ENCODE measurements at regions not wholly inside any gene's neighbourhood (a gene's known extent, or its start where the extent isn't known, plus 50 kb on each side); places are given as distances from the start of the nearest gene placed in this dataset.
"Not testable (repeated sequence)": the region's sequence is repeated elsewhere in the genome, so short reads cannot be mapped to it uniquely, and the experiment has no call there.

- DNase-seq (ENCODE audit: low read depth, low spot score), result no peak
- TF ChIP-seq CTCF (IDR thresholded peaks at IDR 0.05; ENCODE audit: low read depth, low read length), result no peak
- ChIA-PET CTCF (interaction anchor here (0.6 kb wide), 1 partner anchor 159 kb away, joined by 3 read pairs; no protein-coding TSS in a partner anchor), POLR2A (no interaction called here)
- Histone ChIP-seq H3K9me3 (ENCODE audit: control insufficient read depth, insufficient read depth, low read length) (no peaks in the 10 kb centered on the region), H3K27me3 (ENCODE audit: control insufficient read depth, insufficient read depth, low read length) (no peaks in the 10 kb centered on the region), H3K4me3 (ENCODE audit: low read depth, low read length) (peak overlapping the region; percentile 25; the same call in 1 of the 2 replicates), H3K27ac (ENCODE audit: low read depth, low read length) (no peak overlapping the region)
Observed at GRCh38 chr5:17374973-17375742, 122.9 kb upstream of the TAF11L2 start.

DNA sequence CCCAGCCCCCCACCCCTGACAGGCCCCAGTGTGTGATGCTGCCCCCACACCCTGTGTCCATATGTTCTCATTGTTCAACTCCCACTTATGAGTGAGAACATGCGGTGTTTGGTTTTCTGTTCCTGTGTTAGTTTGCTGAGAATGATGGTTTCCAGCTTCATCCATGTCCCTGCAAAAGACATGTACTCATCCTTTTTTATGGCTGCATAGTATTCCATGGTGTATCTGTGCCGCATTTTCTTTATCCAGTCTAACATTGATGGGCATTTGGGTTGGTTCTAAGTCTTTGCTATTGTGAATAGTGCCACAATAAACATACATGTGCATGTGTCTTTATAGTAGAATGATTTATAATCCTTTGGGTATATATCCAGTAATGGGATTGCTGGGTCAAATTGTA is 122.1 kb upstream of the TAF11L2 start:
- POLR2A ChIA-PET; DNase-seq (ENCODE audit: low read depth, low spot score); H3K27me3 ChIP-seq (ENCODE audit: control insufficient read depth, insufficient read depth, low read length); H3K27ac ChIP-seq (ENCODE audit: low read depth, low read length); H3K4me3 ChIP-seq (ENCODE audit: low read depth, low read length); CTCF ChIA-PET; H3K9me3 ChIP-seq (ENCODE audit: control insufficient read depth, insufficient read depth, low read length): not testable (repeated sequence)

DNA sequence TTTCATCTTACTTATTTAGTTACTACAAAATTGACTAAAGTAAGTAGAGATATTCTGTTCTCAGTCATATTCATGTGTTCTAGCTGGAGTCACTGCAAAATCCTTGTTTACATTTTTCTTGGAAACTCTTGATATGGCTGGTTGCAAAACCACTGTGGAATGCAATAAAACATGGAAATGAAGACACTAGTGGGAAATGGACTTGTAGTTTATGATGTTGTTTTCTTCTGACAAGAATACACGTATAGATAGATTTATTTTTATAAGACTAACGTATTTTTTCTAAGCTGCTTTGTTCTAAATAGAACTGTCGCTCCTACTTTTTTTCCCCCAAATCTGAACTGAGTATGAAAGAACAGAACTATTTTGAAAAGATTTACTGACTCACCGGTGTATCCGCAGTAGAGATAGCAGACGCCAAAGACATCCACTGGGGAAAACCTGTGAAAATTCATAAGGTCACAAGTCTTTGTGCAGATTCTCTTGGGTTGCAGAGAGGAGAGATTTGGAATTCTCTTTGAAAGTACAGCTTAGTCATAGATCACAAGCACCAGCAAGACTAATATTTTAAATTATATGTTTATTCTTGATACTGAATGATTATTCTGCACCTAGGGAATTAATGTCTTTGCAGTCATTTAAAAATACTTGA is 119.6 kb upstream of the TAF11L2 start:
- Histone ChIP-seq H3K27ac (ENCODE audit: low read depth, low read length) (peak overlapping the region; percentile 53), H3K27me3 (ENCODE audit: control insufficient read depth, insufficient read depth, low read length) (no peaks in the 10 kb centered on the region), H3K9me3 (ENCODE audit: control insufficient read depth, insufficient read depth, low read length) (no peaks in the 10 kb centered on the region), H3K4me3 (ENCODE audit: low read depth, low read length) (no peak overlapping the region)
- ChIA-PET POLR2A (interaction anchor here (0.6 to 2.3 kb wide), 7 partner anchors 10 to 162 kb away, joined by 3 to 13 read pairs (median 3); no protein-coding TSS in a partner anchor), CTCF (interaction anchor here (3.4 kb wide), 1 partner anchor 162 kb away, joined by 23 read pairs; no protein-coding TSS in a partner anchor)
- no peak for DNase-seq (ENCODE audit: low read depth, low spot score)
- TF ChIP-seq CTCF (IDR thresholded peaks at IDR 0.05; ENCODE audit: low read depth, low read length), result no peak

GRCh38 chr5:17379100-17379951 is 118.7 kb upstream of the TAF11L2 start:
- H3K27ac ChIP-seq (ENCODE audit: low read depth, low read length), result peak overlapping the region; percentile 25
- no peak for DNase-seq (ENCODE audit: low read depth, low spot score)
- H3K9me3 ChIP-seq (ENCODE audit: control insufficient read depth, insufficient read depth, low read length), result no peaks in the 10 kb centered on the region
- ChIA-PET CTCF (interaction anchor here (0.6 to 3.4 kb wide), 2 partner anchors 141 to 163 kb away, joined by 3 to 23 read pairs; no protein-coding TSS in a partner anchor), POLR2A (interaction anchor here (0.8 to 2.3 kb wide), 4 partner anchors 14 to 163 kb away, joined by 3 to 13 read pairs (median 5); no protein-coding TSS in a partner anchor)
- no peaks in the 10 kb centered on the region for H3K27me3 ChIP-seq (ENCODE audit: control insufficient read depth, insufficient read depth, low read length)
- no peak overlapping the region for H3K4me3 ChIP-seq (ENCODE audit: low read depth, low read length)
- TF ChIP-seq CTCF (IDR thresholded peaks at IDR 0.05; ENCODE audit: low read depth, low read length), result no peak

GRCh38 chr5:17381932-17382331 is 116.1 kb upstream of the TAF11L2 start:
- TF ChIP-seq CTCF (IDR thresholded peaks at IDR 0.05; ENCODE audit: low read depth, low read length), result no peak
- Histone ChIP-seq H3K27me3 (ENCODE audit: control insufficient read depth, insufficient read depth, low read length) (no peaks in the 10 kb centered on the region), H3K4me3 (ENCODE audit: low read depth, low read length) (no peak overlapping the region), H3K27ac (ENCODE audit: low read depth, low read length) (no peak overlapping the region), H3K9me3 (ENCODE audit: control insufficient read depth, insufficient read depth, low read length) (no peaks in the 10 kb centered on the region)
- CTCF ChIA-PET, result interaction anchor here (0.8 to 1.4 kb wide), 2 partner anchors 33 to 165 kb away, joined by 3 to 4 read pairs; no protein-coding TSS in a partner anchor
- POLR2A ChIA-PET, result interaction anchor here (1.0 to 1.1 kb wide), 2 partner anchors 16 to 164 kb away, joined by 3 read pairs; no protein-coding TSS in a partner anchor
- DNase-seq (ENCODE audit: low read depth, low spot score), result no peak
